ENCODE measurements at regions not wholly inside any gene's neighbourhood (a gene's known extent, or its start where the extent isn't known, plus 50 kb on each side); places are given as distances from the start of the nearest gene placed in this dataset.

DNA sequence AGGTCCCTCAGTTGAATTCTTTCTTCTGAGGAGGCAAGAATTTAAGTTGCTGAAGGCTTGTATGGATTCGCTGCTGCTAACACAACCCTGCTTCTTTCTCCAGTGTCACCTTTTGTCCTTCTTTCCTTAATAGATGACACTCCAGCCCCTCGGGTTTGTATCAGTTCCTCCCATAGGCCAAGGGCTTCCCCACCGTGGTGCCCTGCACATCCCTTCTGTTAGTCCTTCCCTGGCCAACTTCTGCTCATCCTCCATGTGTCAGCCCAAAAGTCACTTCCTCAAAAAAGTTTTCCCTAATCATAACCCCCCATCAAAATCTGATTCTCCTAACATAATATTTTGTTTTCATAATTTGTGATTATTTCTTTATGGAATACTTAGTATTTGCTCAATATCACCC, 190.4 kb downstream of the RHOU start:
- TF ChIP-seq, protein P1, sequence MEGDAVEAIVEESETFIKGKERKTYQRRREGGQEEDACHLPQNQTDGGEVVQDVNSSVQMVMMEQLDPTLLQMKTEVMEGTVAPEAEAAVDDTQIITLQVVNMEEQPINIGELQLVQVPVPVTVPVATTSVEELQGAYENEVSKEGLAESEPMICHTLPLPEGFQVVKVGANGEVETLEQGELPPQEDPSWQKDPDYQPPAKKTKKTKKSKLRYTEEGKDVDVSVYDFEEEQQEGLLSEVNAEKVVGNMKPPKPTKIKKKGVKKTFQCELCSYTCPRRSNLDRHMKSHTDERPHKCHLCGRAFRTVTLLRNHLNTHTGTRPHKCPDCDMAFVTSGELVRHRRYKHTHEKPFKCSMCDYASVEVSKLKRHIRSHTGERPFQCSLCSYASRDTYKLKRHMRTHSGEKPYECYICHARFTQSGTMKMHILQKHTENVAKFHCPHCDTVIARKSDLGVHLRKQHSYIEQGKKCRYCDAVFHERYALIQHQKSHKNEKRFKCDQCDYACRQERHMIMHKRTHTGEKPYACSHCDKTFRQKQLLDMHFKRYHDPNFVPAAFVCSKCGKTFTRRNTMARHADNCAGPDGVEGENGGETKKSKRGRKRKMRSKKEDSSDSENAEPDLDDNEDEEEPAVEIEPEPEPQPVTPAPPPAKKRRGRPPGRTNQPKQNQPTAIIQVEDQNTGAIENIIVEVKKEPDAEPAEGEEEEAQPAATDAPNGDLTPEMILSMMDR (conservative IDR thresholded peaks at IDR 0.05): no peak
- no peak for TF ChIP-seq ZFX (IDR thresholded peaks at IDR 0.05)

Data from C4-2B (cell line).